Uterus (tissue), 2 donors: ENCODE measurements at regions not wholly inside any gene's neighbourhood (a gene's known extent, or its start where the extent isn't known, plus 50 kb on each side); places are given as distances from the start of the nearest gene placed in this dataset.

Source experiments
- CTCF ChIP-seq, 4 experiments: fragments of 200-600 bp in 2 of 4; fragments of 450-650 bp in 2 of 4; sonication (generic) in 2 of 4; IDR thresholded peaks; one replicate each; pipeline ENCODE4 v1.5.1; 2016 to 2019; ENCODE audit warnings: antibody characterized with exemption in 4 of 4, mild to moderate bottlenecking in 2 of 4, moderate library complexity in 1 of 4
- POLR2A ChIP-seq, 2 donors: fragments of 450-650 bp; IDR thresholded peaks; one replicate each; pipeline ENCODE4 v1.6.1; 2016; ENCODE audit warnings: antibody characterized with exemption in 2 of 2, mild to moderate bottlenecking in 1 of 2, moderate library complexity in 1 of 2

DNA sequence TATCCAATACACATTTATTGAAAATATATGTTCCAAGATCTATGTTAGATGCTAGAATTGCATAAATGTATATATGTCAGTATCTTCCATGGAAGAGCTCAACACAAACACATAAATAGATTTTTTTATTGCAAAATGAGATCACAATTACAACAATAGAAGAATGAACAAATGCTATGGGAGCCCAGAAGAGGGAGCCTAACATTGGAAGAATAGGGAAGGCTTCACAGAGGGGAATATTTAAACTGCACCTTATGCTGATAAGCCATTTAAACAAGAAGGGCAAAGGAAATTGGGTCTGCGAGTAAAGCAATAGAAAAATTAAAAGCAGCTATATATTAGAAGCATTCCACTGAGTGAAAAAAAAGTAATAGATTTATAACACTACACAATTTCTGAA is 96.1 kb upstream of the LRRC55 start:
- TF ChIP-seq CTCF (IDR thresholded peaks at IDR 0.05) (no peak), POLR2A (IDR thresholded peaks at IDR 0.05) (no peak)
